ENCODE measurements at regions not wholly inside any gene's neighbourhood (a gene's known extent, or its start where the extent isn't known, plus 50 kb on each side); places are given as distances from the start of the nearest gene placed in this dataset.
"Not testable (repeated sequence)": the region's sequence is repeated elsewhere in the genome, so short reads cannot be mapped to it uniquely, and the experiment has no call there.

GRCh38 chr11:24384240-24384639, 112.6 kb upstream of the LUZP2 start:
- no peak for DNase-seq (ENCODE audit: low spot score)

DNA sequence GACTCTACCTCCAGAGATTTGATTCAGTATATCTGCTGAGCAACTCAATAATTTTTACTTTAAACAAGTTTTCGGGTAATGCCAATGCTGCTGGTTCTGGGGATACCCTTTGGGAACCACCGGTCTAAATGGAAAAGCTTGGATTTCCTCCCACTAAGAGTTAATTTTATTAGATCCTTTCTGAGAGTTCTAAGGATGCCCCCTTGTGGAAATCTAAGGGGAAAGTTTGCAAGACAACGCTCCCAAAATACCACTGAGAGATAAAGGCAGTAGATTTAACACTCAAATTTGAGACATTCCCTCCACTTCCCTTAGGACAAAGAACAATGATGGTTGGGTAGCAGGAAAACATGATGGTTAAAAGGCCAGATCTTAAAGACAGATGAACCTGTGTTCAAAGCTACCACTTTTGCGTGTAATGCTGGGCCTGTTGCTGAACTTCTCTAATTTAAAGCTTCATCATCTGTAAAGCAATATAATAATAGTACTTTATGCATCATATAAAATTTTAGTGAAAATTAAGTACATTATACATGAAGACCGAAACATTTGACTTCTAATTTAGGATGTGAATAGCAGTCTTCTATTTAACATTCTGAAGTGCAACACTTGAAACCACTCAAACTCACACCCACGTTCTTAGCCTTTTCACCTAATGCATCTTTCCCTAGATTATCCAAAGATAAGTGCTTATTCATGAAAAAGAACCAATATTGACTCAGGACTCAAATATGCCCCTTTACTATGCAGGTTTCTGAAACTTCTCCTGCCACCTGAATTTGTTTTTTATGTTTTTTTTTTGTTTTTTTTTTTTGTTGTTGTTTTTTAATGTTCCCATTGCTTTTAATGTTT, 110.1 kb upstream of the LUZP2 start:
- DNase-seq (ENCODE audit: low spot score) = peak; percentile 40

GRCh38 chr11:24389575-24389974, 107.3 kb upstream of the LUZP2 start:
- DNase-seq (ENCODE audit: low spot score) = no peak

- no peak for DNase-seq (ENCODE audit: low spot score)
Observed at GRCh38 chr11:24390016-24390415, 106.8 kb upstream of the LUZP2 start.

GRCh38 chr11:24390762-24391161, 106.1 kb upstream of the LUZP2 start:
- DNase-seq (ENCODE audit: low spot score) = no peak

DNA sequence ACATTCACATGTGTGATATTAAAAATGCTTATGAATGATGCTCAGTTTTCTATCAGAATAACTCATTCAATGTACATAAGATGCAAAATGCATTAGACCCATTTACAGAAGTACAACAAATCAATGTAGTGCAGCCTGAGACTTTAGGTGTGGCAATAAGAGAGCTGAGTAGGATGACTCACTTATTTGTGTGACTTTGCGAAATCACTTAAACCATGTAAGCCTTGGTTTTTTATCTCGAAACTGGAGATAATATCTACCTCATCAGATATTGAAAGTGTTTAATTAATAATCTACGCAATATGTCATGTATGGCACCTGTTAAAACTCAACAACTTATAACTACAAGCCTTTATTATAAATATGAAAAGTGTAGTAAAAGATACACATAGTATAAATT, 105.7 kb upstream of the LUZP2 start:
- DNase-seq (ENCODE audit: low spot score) = no peak

- no peak for DNase-seq (ENCODE audit: low spot score)
Observed at GRCh38 chr11:24400059-24400665, 96.7 kb upstream of the LUZP2 start.

DNA sequence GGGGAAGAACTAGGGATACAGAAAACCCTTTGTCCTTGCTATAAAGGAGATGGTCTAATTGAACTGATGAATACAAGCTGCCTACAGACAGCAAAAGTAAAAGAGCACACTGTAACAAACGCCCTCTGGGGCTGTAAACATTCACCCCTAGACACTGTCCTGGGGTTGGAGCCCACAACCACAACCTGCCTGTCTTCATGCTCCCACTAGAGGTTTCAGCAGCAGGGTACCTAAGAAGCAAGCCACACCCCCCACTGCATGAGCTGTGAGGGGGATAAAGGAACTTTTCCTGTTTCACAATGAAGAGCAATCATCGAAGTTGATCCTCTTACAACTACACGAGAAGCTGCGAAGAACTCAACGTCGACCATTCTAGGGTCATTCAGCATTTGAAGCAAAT, 90.5 kb upstream of the LUZP2 start:
- DNase-seq (ENCODE audit: low spot score) = no peak

- DNase-seq (ENCODE audit: low spot score) = no peak
Observed at GRCh38 chr11:24406980-24407379, 89.9 kb upstream of the LUZP2 start.

- DNase-seq (ENCODE audit: low spot score) = no peak
Observed at GRCh38 chr11:24407733-24408132, 89.1 kb upstream of the LUZP2 start.

DNA sequence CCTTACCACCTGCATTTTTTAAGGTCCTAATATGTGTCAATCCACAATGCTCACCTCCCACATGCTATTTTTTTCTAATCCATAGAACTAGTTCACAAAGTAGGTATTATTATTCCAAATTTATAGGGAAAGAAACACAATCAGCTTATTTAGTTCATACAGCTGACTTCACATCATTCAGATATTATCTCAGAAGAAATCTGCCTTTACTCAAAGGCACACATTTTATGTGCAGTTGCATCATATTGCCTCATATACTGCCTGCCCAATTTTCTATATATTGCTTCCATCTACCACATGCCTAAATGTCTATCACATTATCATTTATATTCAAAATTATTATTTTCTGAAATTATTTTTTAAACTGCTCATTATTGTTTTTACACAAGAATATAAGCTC, 88.7 kb upstream of the LUZP2 start:
- DNase-seq (ENCODE audit: low spot score) = no peak

- DNase-seq (ENCODE audit: low spot score) = no peak
Observed at GRCh38 chr11:24411791-24412190, 85.1 kb upstream of the LUZP2 start.

DNA sequence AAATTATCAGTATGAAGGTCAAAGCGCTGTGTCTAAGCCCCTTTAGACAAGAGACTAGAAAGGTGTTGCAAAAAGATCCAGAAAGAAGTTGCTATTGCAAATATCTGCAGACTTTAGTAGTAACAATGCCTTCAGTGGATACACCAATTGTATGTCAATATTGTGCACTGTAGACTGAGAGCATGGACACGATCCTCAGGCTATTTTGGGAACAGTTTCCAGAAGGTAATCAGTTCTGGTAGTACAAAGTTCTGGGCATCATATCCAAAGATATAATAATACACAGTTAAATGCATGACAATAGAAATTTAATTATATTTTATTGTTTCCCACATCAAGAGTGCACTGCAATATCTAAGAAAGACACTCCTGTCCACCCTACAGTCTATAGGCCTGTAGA, 84.1 kb upstream of the LUZP2 start:
- DNase-seq (ENCODE audit: low spot score) = no peak

GRCh38 chr11:24413391-24413790, 83.5 kb upstream of the LUZP2 start:
- no peak for DNase-seq (ENCODE audit: low spot score)

GRCh38 chr11:24415955-24416636, 80.8 kb upstream of the LUZP2 start:
- DNase-seq (ENCODE audit: low spot score) = not testable (repeated sequence)

DNA sequence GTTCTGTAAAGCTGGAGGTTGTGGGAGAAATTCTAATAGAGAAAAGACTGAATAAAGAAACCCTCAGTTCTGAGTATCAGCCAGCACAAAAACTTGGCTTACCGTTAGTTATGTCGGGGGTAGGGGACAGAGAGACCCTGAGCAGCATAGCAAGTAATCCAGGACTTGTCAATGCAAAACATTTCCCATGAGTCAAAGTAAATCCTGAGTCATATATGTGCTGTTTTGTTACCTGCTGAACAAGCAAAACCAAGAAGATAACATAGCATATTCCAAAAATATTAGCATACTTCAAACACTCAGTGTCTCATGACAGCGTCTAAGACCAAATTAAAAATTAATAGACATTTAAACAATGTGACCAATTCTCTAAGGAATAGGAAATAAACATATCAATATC, 75.1 kb upstream of the LUZP2 start:
- no peak for DNase-seq (ENCODE audit: low spot score)

GRCh38 chr11:24422376-24422775, 74.5 kb upstream of the LUZP2 start:
- no peak for DNase-seq (ENCODE audit: low spot score)

DNA sequence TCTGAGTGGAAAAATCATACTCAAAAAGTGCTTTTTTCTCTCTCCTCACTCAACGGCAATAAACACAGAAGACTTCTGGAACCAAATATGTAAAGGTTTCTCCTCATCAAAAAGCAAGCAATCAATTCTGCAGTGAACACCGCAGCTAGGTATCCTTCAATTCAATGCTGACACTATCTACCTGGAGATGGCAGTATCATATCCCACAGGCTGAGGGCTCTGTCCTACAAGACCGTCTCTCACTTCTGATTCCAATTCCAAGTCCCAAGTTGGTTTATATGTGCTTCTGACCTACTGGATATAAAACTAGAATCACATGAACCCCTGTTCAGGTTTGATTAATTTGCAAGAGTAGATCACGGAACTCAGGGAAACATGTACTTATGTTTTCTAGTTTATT, 59.7 kb upstream of the LUZP2 start:
- DNase-seq (ENCODE audit: low spot score) = no peak
